ENCODE measurements at regions not wholly inside any gene's neighbourhood (a gene's known extent, or its start where the extent isn't known, plus 50 kb on each side); places are given as distances from the start of the nearest gene placed in this dataset.
"Not testable (repeated sequence)": the region's sequence is repeated elsewhere in the genome, so short reads cannot be mapped to it uniquely, and the experiment has no call there.

GRCh38 chr5:75843319-75843718 is 126.1 kb upstream of the POC5 start:
- DNase-seq (ENCODE audit: low spot score) = no peak

- no peak for DNase-seq (ENCODE audit: low spot score)
Observed at GRCh38 chr5:75839547-75839946, 122.3 kb upstream of the POC5 start.

GRCh38 chr5:75837258-75837841 is 120.1 kb upstream of the POC5 start:
- no peak for DNase-seq (ENCODE audit: low spot score)

GRCh38 chr5:75831561-75831960 is 114.3 kb upstream of the POC5 start:
- DNase-seq (ENCODE audit: low spot score) = no peak

GRCh38 chr5:75828029-75828428 is 110.8 kb upstream of the POC5 start:
- DNase-seq (ENCODE audit: low spot score) = no peak

- no peak for DNase-seq (ENCODE audit: low spot score)
Observed at GRCh38 chr5:75824323-75824722, 107.1 kb upstream of the POC5 start.

- no peak for DNase-seq (ENCODE audit: low spot score)
Observed at GRCh38 chr5:75823811-75824210, 106.6 kb upstream of the POC5 start.

GRCh38 chr5:75818661-75819060 is 101.4 kb upstream of the POC5 start:
- no peak for DNase-seq (ENCODE audit: low spot score)

- not testable (repeated sequence) for DNase-seq (ENCODE audit: low spot score)
Observed at GRCh38 chr5:75799695-75800094, 82.5 kb upstream of the POC5 start.

- DNase-seq (ENCODE audit: low spot score) = not testable (repeated sequence)
Observed at GRCh38 chr5:75769338-75769737, 52.1 kb upstream of the POC5 start.

All from germinal center (tissue), 1 donor.